H1 (cell line): ENCODE measurements at regions not wholly inside any gene's neighbourhood (a gene's known extent, or its start where the extent isn't known, plus 50 kb on each side); places are given as distances from the start of the nearest gene placed in this dataset.

Experiments used
- MAFK ChIP-seq: IDR thresholded peaks from 2 replicates; pipeline ENCODE4 v1.6.1; 2012; ENCODE audit warnings: low read depth, mild to moderate bottlenecking, improper control_type of control experiment, low read length
- POLR2A ChIP-seq, 2 experiments: IDR thresholded peaks; 1 replicate in 1 of 2; 2 replicates in 1 of 2; pipeline ENCODE4 v1.6.1; 2011; ENCODE audit warnings: low read depth in 2 of 2, low read length in 2 of 2, mild to moderate bottlenecking in 2 of 2; ENCODE audit errors: control extremely low read depth in 1 of 2
- SRF ChIP-seq: IDR thresholded peaks from 2 replicates; pipeline ENCODE4 v1.6.1; 2011; ENCODE audit warnings: mild to moderate bottlenecking, low read depth, low read length, moderate library complexity
- TCF12 ChIP-seq: IDR thresholded peaks from 2 replicates; pipeline ENCODE4 v1.6.1; 2011; ENCODE audit warnings: low read depth, mild to moderate bottlenecking, low read length
- ZNF274 ChIP-seq: IDR thresholded peaks from 2 replicates; pipeline ENCODE4 v1.7.0; 2012; ENCODE audit warnings: low read length, borderline replicate concordance; ENCODE audit errors: extremely low read depth
- TF ChIP-seq, protein P1 (sequence below), 3 experiments: IDR thresholded peaks; 1 replicate in 2 of 3; 2 replicates in 1 of 3; pipeline versions ENCODE4 v1.5.1 to v1.6.1; 2011; ENCODE audit warnings: low read length in 3 of 3, mild to moderate bottlenecking in 3 of 3, inconsistent platforms in 2 of 3, low read depth in 1 of 3, moderate library complexity in 1 of 3; ENCODE audit not compliant: insufficient read depth in 1 of 3; ENCODE audit errors: control extremely low read depth in 1 of 3
- TF ChIP-seq, protein P2 (sequence below): IDR thresholded peaks from 2 replicates; pipeline ENCODE4 v1.6.1; 2012; ENCODE audit warnings: inconsistent platforms

DNA sequence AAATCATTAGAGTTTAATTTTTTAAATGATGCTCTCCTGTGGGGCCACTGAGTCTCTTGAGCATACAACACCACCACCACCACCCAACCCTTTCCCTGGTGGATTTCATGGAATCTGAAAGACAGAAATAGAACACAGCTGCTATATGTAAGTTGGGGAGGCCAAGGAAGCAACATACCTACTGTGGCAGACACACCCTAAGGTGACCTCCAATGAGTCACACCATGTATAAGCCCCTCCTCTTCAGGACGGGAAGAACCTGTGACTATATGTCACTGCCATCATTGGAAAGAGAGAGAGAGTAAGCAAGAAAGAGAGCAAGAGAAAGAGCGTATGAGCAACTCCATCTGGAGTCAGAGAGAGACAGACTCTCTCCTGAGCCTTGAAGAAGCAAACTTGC lies 172.4 kb upstream of the NFE2L3 start:
- TF ChIP-seq SRF: no peak
- TF ChIP-seq POLR2A (IDR thresholded peaks at IDR 0.05; ENCODE audit: control extremely low read depth in 1 of 2, low read depth in 2 of 2, low read length in 2 of 2): no peak
- TF ChIP-seq TCF12: no peak
- TF ChIP-seq, protein P1, sequence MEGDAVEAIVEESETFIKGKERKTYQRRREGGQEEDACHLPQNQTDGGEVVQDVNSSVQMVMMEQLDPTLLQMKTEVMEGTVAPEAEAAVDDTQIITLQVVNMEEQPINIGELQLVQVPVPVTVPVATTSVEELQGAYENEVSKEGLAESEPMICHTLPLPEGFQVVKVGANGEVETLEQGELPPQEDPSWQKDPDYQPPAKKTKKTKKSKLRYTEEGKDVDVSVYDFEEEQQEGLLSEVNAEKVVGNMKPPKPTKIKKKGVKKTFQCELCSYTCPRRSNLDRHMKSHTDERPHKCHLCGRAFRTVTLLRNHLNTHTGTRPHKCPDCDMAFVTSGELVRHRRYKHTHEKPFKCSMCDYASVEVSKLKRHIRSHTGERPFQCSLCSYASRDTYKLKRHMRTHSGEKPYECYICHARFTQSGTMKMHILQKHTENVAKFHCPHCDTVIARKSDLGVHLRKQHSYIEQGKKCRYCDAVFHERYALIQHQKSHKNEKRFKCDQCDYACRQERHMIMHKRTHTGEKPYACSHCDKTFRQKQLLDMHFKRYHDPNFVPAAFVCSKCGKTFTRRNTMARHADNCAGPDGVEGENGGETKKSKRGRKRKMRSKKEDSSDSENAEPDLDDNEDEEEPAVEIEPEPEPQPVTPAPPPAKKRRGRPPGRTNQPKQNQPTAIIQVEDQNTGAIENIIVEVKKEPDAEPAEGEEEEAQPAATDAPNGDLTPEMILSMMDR (IDR thresholded peaks at IDR 0.05; ENCODE audit: control extremely low read depth in 1 of 3, insufficient read depth in 1 of 3, low read depth in 1 of 3, low read length in 3 of 3): no peak
- TF ChIP-seq, protein P2, sequence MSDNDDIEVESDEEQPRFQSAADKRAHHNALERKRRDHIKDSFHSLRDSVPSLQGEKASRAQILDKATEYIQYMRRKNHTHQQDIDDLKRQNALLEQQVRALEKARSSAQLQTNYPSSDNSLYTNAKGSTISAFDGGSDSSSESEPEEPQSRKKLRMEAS: no peak
- TF ChIP-seq ZNF274: no peak
- TF ChIP-seq MAFK: no peak
